Mesendoderm (in vitro differentiated cells): ENCODE measurements at regions not wholly inside any gene's neighbourhood (a gene's known extent, or its start where the extent isn't known, plus 50 kb on each side); places are given as distances from the start of the nearest gene placed in this dataset.

Experiments used
- DNase-seq: peaks from one replicate; pipeline ENCODE4 v3.0.0; 2013
- H2AK5ac ChIP-seq: 2 replicates; pipeline ENCODE4 v1.6.1; 2013; ENCODE audit warnings: low read length, inconsistent platforms
- H2BK120ac ChIP-seq: 2 replicates; pipeline ENCODE4 v1.6.1; 2013; ENCODE audit warnings: low read depth, mild to moderate bottlenecking, low read length, moderate library complexity, mixed read lengths
- H2BK15ac ChIP-seq: replicated peaks from 2 replicates; pipeline ENCODE4 v1.6.1; 2013; ENCODE audit warnings: low read depth, mild to moderate bottlenecking, moderate library complexity
- H2BK5ac ChIP-seq: 2 replicates; pipeline ENCODE4 v1.6.1; 2013; ENCODE audit warnings: low read length, inconsistent platforms
- H3K18ac ChIP-seq: 2 replicates; pipeline ENCODE4 v1.6.1; 2013; ENCODE audit warnings: mild to moderate bottlenecking, low read length, mixed read lengths
- H3K23ac ChIP-seq: one replicate; pipeline ENCODE4 v1.6.1; 2013; ENCODE audit warnings: low read length
- H3K27ac ChIP-seq: 2 replicates; pipeline ENCODE4 v1.5.1; 2013; ENCODE audit warnings: low read depth, mild to moderate bottlenecking, inconsistent platforms, low read length, moderate library complexity
- H3K27me3 ChIP-seq: 2 replicates; pipeline ENCODE4 v1.6.1; 2013; ENCODE audit warnings: low read length, control low read depth, mild to moderate bottlenecking, inconsistent platforms; ENCODE audit not compliant: insufficient read depth, poor library complexity
- H3K36me3 ChIP-seq: 2 replicates; pipeline ENCODE4 v1.6.1; 2013; ENCODE audit warnings: low read length, inconsistent platforms; ENCODE audit not compliant: control insufficient read depth, insufficient read depth
- H3K4ac ChIP-seq: one replicate; pipeline ENCODE4 v1.6.1; 2013; ENCODE audit warnings: low read depth, mild to moderate bottlenecking, low read length, moderate library complexity
- H3K4me1 ChIP-seq: 2 replicates; pipeline ENCODE4 v1.6.1; 2013; ENCODE audit warnings: low read depth, low read length, inconsistent platforms; ENCODE audit not compliant: control insufficient read depth
- H3K4me2 ChIP-seq: 2 replicates; pipeline ENCODE4 v1.6.1; 2013; ENCODE audit warnings: low read length
- H3K4me3 ChIP-seq: 2 replicates; pipeline ENCODE4 v1.5.1; 2013; ENCODE audit warnings: mild to moderate bottlenecking, low read length
- H3K56ac ChIP-seq: one replicate; pipeline ENCODE4 v1.6.1; 2013; ENCODE audit warnings: low read length
- H3K79me1 ChIP-seq: 2 replicates; pipeline ENCODE4 v1.6.1; 2013; ENCODE audit warnings: low read length, inconsistent platforms
- H3K79me2 ChIP-seq: 2 replicates; pipeline ENCODE4 v1.6.1; 2013; ENCODE audit warnings: mild to moderate bottlenecking, low read length; ENCODE audit not compliant: control insufficient read depth, insufficient read depth
- H3K9ac ChIP-seq: 2 replicates; pipeline ENCODE4 v1.6.1; 2013; ENCODE audit warnings: low read length, inconsistent platforms
- H4K5ac ChIP-seq: one replicate; pipeline ENCODE4 v1.6.1; 2013; ENCODE audit warnings: low read length
- H4K8ac ChIP-seq: one replicate; pipeline ENCODE4 v1.6.1; 2013; ENCODE audit warnings: low read depth, mild to moderate bottlenecking, control low read depth, low read length, moderate library complexity
- WGBS: extraction: QIAGEN DNeasy Blood & Tissue Kit; methylation state at CpG from one replicate; pipeline ENCODE4 v1.1.7; 2013; ENCODE audit warnings: low lambda C conversion rate, missing lambda C conversion rate; ENCODE audit not compliant: insufficient coverage; ENCODE audit errors: extremely low coverage; 5-methylcytosine and 5-hydroxymethylcytosine counted together

GRCh38 chr20:11158146-11158545, 484.3 kb upstream of the JAG1 start:
- Histone ChIP-seq H3K36me3 (no peaks in the 10 kb centered on the region), H2BK120ac (no peak overlapping the region), H3K4me3 (no peak overlapping the region), H3K18ac (no peak overlapping the region), H3K4me2 (no peak overlapping the region), H3K79me2 (no peaks in the 10 kb centered on the region), H4K8ac (no peak overlapping the region), H3K27ac (no peak overlapping the region), H3K23ac (no peak overlapping the region), H2AK5ac (no peak overlapping the region), H3K27me3 (no peaks in the 10 kb centered on the region), H3K4me1 (no peaks in the 10 kb centered on the region), H3K4ac (no peak overlapping the region), H4K5ac (no peak overlapping the region), H2BK5ac (no peak overlapping the region), H2BK15ac (no peak overlapping the region), H3K9ac (no peak overlapping the region), H3K56ac (no peak overlapping the region), H3K79me1 (no peaks in the 10 kb centered on the region)
- no peak for DNase-seq
- WGBS, result no CpG with 5 or more reads among the region's 2 CpGs

GRCh38 chr20:11158589-11158988, 484.8 kb upstream of the JAG1 start:
- H3K18ac ChIP-seq, result no peak overlapping the region
- H3K36me3 ChIP-seq, result no peaks in the 10 kb centered on the region
- no peaks in the 10 kb centered on the region for H3K79me1 ChIP-seq
- H3K4me2 ChIP-seq, result no peak overlapping the region
- no peak overlapping the region for H2BK120ac ChIP-seq
- no peak overlapping the region for H3K4ac ChIP-seq
- H2AK5ac ChIP-seq, result no peak overlapping the region
- H3K56ac ChIP-seq, result no peak overlapping the region
- H3K9ac ChIP-seq, result no peak overlapping the region
- H4K8ac ChIP-seq, result no peak overlapping the region
- no peak overlapping the region for H3K27ac ChIP-seq
- H3K27me3 ChIP-seq, result no peaks in the 10 kb centered on the region
- no peak for DNase-seq
- no peak overlapping the region for H2BK15ac ChIP-seq
- H3K4me3 ChIP-seq, result no peak overlapping the region
- WGBS, result no CpG with 5 or more reads among the region's 2 CpGs
- H2BK5ac ChIP-seq, result no peak overlapping the region
- H3K23ac ChIP-seq, result no peak overlapping the region
- H3K4me1 ChIP-seq, result no peaks in the 10 kb centered on the region
- no peak overlapping the region for H4K5ac ChIP-seq
- no peaks in the 10 kb centered on the region for H3K79me2 ChIP-seq

- Histone ChIP-seq H3K4me3 (no peak overlapping the region), H3K79me2 (no peaks in the 10 kb centered on the region), H2BK5ac (no peak overlapping the region), H3K36me3 (no peaks in the 10 kb centered on the region), H3K56ac (no peak overlapping the region), H3K4ac (no peak overlapping the region), H2BK120ac (no peak overlapping the region), H3K18ac (no peak overlapping the region), H2AK5ac (no peak overlapping the region), H3K4me1 (no peaks in the 10 kb centered on the region), H4K8ac (no peak overlapping the region), H3K79me1 (no peaks in the 10 kb centered on the region), H3K4me2 (no peak overlapping the region), H3K9ac (no peak overlapping the region), H3K27ac (no peak overlapping the region), H3K23ac (no peak overlapping the region), H3K27me3 (no peaks in the 10 kb centered on the region), H4K5ac (no peak overlapping the region), H2BK15ac (no peak overlapping the region)
- WGBS, result no CpG with 5 or more reads among the region's 6 CpGs
- DNase-seq, result no peak
Observed at GRCh38 chr20:11159728-11160127, 485.9 kb upstream of the JAG1 start.

DNA sequence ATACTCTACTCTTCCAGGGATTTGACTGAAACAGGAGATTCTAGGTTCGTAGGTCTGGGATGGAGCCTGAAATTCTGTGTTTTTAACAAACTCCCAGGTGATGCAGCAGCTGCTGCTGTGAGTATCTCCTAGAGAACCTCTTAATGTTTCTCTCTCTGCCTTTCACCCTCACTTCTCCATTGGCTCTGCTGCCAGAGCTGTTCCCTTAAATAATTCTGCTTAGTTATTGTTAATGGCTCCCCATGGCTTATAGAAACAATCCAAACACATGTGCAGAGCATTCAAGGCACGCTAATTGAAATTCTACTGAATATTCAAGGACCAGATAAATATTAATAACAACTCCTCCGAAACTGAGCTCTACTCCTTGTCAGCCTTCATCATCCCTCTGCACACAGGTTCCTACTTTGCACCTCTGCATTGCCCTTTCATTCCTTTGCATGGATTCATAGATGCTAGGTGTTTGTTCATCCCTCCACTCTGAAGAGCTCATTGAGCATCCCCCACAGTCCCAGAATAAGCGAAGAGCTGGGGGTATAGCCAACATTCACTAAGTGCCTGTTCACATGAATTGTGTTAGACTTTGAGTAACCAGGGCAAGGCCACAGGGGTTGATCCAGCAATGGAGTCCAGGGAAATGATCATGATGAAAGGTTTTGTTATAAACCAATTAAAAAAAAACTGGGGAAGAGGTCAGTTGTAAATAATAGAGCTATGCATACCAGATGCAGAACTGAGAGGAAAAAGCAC, 488.4 kb upstream of the JAG1 start:
- WGBS, result no CpG with 5 or more reads among the region's 4 CpGs
- no peak for DNase-seq
- no peak overlapping the region for H2BK15ac ChIP-seq

GRCh38 chr20:11165789-11166188, 492.0 kb upstream of the JAG1 start:
- Histone ChIP-seq H3K4me1 (no peaks in the 10 kb centered on the region), H3K27me3 (no peaks in the 10 kb centered on the region), H3K9ac (no peak overlapping the region)

More for the DNA sequence above, 488.4 kb upstream of the JAG1 start:
- no peak overlapping the region for H2AK5ac ChIP-seq
- no peaks in the 10 kb centered on the region for H3K36me3 ChIP-seq
- no peak overlapping the region for H2BK5ac ChIP-seq
- H4K5ac ChIP-seq, result no peak overlapping the region
- H3K18ac ChIP-seq, result no peak overlapping the region
- no peak overlapping the region for H3K27ac ChIP-seq
- H3K4me2 ChIP-seq, result no peak overlapping the region
- H3K4me1 ChIP-seq, result no peaks in the 10 kb centered on the region
- no peaks in the 10 kb centered on the region for H3K27me3 ChIP-seq
- H3K23ac ChIP-seq, result no peak overlapping the region
- H3K4ac ChIP-seq, result no peak overlapping the region
- H4K8ac ChIP-seq, result no peak overlapping the region
- H3K79me2 ChIP-seq, result no peaks in the 10 kb centered on the region
- no peak overlapping the region for H3K9ac ChIP-seq
- H3K56ac ChIP-seq, result no peak overlapping the region
- H3K4me3 ChIP-seq, result no peak overlapping the region
- no peak overlapping the region for H2BK120ac ChIP-seq
- H3K79me1 ChIP-seq, result no peaks in the 10 kb centered on the region

DNA sequence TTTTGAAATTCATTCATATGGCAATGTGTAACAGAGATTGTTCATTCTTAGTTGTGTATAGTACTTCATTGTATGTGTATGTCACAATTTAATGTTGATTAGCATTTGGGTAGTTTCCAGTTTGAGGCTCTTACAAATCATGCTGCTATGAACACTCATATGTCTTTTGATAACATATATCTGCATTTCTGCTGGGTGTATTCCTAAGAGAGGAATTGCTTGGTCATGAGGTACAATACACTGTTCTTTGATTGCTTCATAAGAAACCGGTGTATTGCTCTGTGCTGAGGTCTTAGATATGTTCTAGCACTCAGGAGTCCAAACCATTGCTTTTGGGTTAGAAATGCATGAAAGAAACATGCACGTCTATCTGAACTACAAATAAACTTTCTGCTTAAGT, 492.9 kb upstream of the JAG1 start:
- no peak overlapping the region for H3K27ac ChIP-seq
- no peak overlapping the region for H2BK120ac ChIP-seq
- H3K18ac ChIP-seq, result no peak overlapping the region
- no peak overlapping the region for H3K23ac ChIP-seq
- no peak overlapping the region for H4K8ac ChIP-seq
- H3K9ac ChIP-seq, result no peak overlapping the region
- H3K4ac ChIP-seq, result no peak overlapping the region
- H3K4me1 ChIP-seq, result no peaks in the 10 kb centered on the region
- no CpG with 5 or more reads among the region's 2 CpGs for WGBS
- no peak overlapping the region for H2BK15ac ChIP-seq
- no peak for DNase-seq
- no peaks in the 10 kb centered on the region for H3K27me3 ChIP-seq
- no peak overlapping the region for H4K5ac ChIP-seq
- H2AK5ac ChIP-seq, result no peak overlapping the region
- no peaks in the 10 kb centered on the region for H3K79me1 ChIP-seq
- no peak overlapping the region for H3K4me3 ChIP-seq
- H3K4me2 ChIP-seq, result no peak overlapping the region
- H2BK5ac ChIP-seq, result no peak overlapping the region
- no peaks in the 10 kb centered on the region for H3K79me2 ChIP-seq
- no peak overlapping the region for H3K56ac ChIP-seq
- no peaks in the 10 kb centered on the region for H3K36me3 ChIP-seq

More at GRCh38 chr20:11165789-11166188, 492.0 kb upstream of the JAG1 start:
- no peaks in the 10 kb centered on the region for H3K36me3 ChIP-seq
- no peak overlapping the region for H3K18ac ChIP-seq
- H3K4me3 ChIP-seq, result no peak overlapping the region
- H3K27ac ChIP-seq, result no peak overlapping the region
- no peaks in the 10 kb centered on the region for H3K79me1 ChIP-seq
- no peaks in the 10 kb centered on the region for H3K79me2 ChIP-seq
- no peak overlapping the region for H3K56ac ChIP-seq
- H2BK15ac ChIP-seq, result no peak overlapping the region
- no peak overlapping the region for H2BK5ac ChIP-seq
- H4K5ac ChIP-seq, result no peak overlapping the region
- no peak overlapping the region for H4K8ac ChIP-seq
- H3K23ac ChIP-seq, result no peak overlapping the region
- H3K4ac ChIP-seq, result no peak overlapping the region
- no peak overlapping the region for H3K4me2 ChIP-seq
- no CpG with 5 or more reads among the region's 1 CpG for WGBS
- H2AK5ac ChIP-seq, result no peak overlapping the region
- DNase-seq, result no peak
- no peak overlapping the region for H2BK120ac ChIP-seq
